HG03064 (cell line): ENCODE measurements at regions not wholly inside any gene's neighbourhood (a gene's known extent, or its start where the extent isn't known, plus 50 kb on each side); places are given as distances from the start of the nearest gene placed in this dataset.

Source experiments
- ATAC-seq: cut with Tn5 transposase; IDR thresholded peaks from one replicate; pipeline ENCODE4 v1.9.1; 2021; ENCODE audit warnings: low read depth; ENCODE audit not compliant: unreplicated experiment

GRCh38 chr15:69727121-69727924 lies 274.7 kb downstream of the RPLP1 start:
- no peak for ATAC-seq

- ATAC-seq = no peak
These were observed 276.6 kb downstream of the RPLP1 start for GRCh38 chr15:69729167-69729748.

GRCh38 chr15:69730281-69731080 lies 277.9 kb downstream of the RPLP1 start:
- ATAC-seq = no peak

- no peak for ATAC-seq
These were observed 278.4 kb downstream of the RPLP1 start for GRCh38 chr15:69731081-69731330.

- ATAC-seq = no peak
These were observed 279.0 kb downstream of the RPLP1 start for GRCh38 chr15:69731581-69731980.

GRCh38 chr15:69732133-69732532 lies 279.5 kb downstream of the RPLP1 start:
- no peak for ATAC-seq

GRCh38 chr15:69734699-69735098 lies 282.1 kb downstream of the RPLP1 start:
- ATAC-seq = no peak

GRCh38 chr15:69735121-69735520 lies 282.5 kb downstream of the RPLP1 start:
- ATAC-seq = no peak

- ATAC-seq = no peak
These were observed 283.5 kb downstream of the RPLP1 start for GRCh38 chr15:69736161-69736560.

- no peak for ATAC-seq
These were observed 285.3 kb downstream of the RPLP1 start for GRCh38 chr15:69737916-69738315.

GRCh38 chr15:69740684-69741083 lies 288.1 kb downstream of the RPLP1 start:
- ATAC-seq = no peak

GRCh38 chr15:69742361-69742760 lies 289.7 kb downstream of the RPLP1 start:
- no peak for ATAC-seq

- no peak for ATAC-seq
These were observed 290.5 kb downstream of the RPLP1 start for GRCh38 chr15:69743091-69743490.

GRCh38 chr15:69744391-69745162 lies 292.0 kb downstream of the RPLP1 start:
- no peak for ATAC-seq

GRCh38 chr15:69747193-69747592 lies 294.6 kb downstream of the RPLP1 start:
- ATAC-seq = no peak

GRCh38 chr15:69748131-69748530 lies 295.5 kb downstream of the RPLP1 start:
- no peak for ATAC-seq

GRCh38 chr15:69748576-69749185 lies 296.1 kb downstream of the RPLP1 start:
- ATAC-seq = no peak

GRCh38 chr15:69749274-69749673 lies 296.7 kb downstream of the RPLP1 start:
- no peak for ATAC-seq

- no peak for ATAC-seq
These were observed 297.2 kb downstream of the RPLP1 start for GRCh38 chr15:69749797-69750196.

- no peak for ATAC-seq
These were observed 297.6 kb downstream of the RPLP1 start for GRCh38 chr15:69750253-69750652.

GRCh38 chr15:69751147-69751546 lies 298.5 kb downstream of the RPLP1 start:
- ATAC-seq = no peak
